Lower leg skin (tissue), 4 donors: ENCODE measurements at regions not wholly inside any gene's neighbourhood (a gene's known extent, or its start where the extent isn't known, plus 50 kb on each side); places are given as distances from the start of the nearest gene placed in this dataset.

ENCODE experiments used
- DNase-seq, 2 donors: peaks; one replicate each; pipeline ENCODE4 v3.0.0-alpha.2; 2019; ENCODE audit warnings: low spot score in 2 of 2
- H3K4me3 ChIP-seq: fragments of 200-600 bp; sonication (generic); 2 replicates; pipeline ENCODE4 v1.5.1; 2017; ENCODE audit warnings: mild to moderate bottlenecking, low read depth; ENCODE audit not compliant: poor library complexity, severe bottlenecking
- POLR2A ChIP-seq, 2 donors: fragments of 450-650 bp; IDR thresholded peaks; one replicate each; pipeline ENCODE4 v1.6.1; 2016 to 2017; ENCODE audit warnings: antibody characterized with exemption in 2 of 2, mild to moderate bottlenecking in 1 of 2, moderate library complexity in 1 of 2
- WGBS, 2 donors: methylation state at CpG; one replicate each; pipeline ENCODE4 v1.1.5; 2018; 5-methylcytosine and 5-hydroxymethylcytosine counted together
- intact Hi-C: fragments of 100-400 bp; cut with DNase I; formaldehyde crosslinking; loops from one replicate; pipeline ENCODE4 v1.15.0; 2023; ENCODE audit warnings: low total_unique reads
- TF ChIP-seq, protein P1 (sequence below), 3 donors: fragments of 450-650 bp; IDR thresholded peaks; one replicate each; pipeline ENCODE4 v1.5.1; 2016; ENCODE audit warnings: antibody characterized with exemption in 3 of 3, mild to moderate bottlenecking in 3 of 3, moderate library complexity in 2 of 3

DNA sequence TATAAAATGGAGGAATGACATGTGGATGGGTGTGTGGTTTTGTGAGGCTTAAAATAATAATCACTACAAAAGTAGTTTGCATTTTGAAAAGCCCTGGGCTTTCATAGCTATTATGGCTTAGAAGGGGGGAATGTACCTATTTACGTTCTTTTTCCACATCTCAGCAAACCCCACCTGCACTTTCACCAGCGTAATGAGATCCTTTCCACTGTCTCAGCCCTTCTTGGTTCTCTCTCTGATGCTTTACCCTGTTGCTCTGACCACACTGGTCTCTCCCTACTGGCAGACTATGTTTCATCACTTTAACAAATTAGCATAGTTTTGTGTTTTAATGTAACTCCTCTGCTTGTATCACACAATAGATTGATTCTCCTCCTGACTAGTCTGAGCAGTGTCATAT is 234.6 kb downstream of the DMRT2 start:
- WGBS, 2 donors: 87 to 89% methylated on average over 2 of the region's 2 CpGs
- DNase-seq: no peak
- TF ChIP-seq, protein P1, sequence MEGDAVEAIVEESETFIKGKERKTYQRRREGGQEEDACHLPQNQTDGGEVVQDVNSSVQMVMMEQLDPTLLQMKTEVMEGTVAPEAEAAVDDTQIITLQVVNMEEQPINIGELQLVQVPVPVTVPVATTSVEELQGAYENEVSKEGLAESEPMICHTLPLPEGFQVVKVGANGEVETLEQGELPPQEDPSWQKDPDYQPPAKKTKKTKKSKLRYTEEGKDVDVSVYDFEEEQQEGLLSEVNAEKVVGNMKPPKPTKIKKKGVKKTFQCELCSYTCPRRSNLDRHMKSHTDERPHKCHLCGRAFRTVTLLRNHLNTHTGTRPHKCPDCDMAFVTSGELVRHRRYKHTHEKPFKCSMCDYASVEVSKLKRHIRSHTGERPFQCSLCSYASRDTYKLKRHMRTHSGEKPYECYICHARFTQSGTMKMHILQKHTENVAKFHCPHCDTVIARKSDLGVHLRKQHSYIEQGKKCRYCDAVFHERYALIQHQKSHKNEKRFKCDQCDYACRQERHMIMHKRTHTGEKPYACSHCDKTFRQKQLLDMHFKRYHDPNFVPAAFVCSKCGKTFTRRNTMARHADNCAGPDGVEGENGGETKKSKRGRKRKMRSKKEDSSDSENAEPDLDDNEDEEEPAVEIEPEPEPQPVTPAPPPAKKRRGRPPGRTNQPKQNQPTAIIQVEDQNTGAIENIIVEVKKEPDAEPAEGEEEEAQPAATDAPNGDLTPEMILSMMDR (IDR thresholded peaks at IDR 0.05): no peak
- TF ChIP-seq POLR2A (IDR thresholded peaks at IDR 0.05): no peak
- no peak overlapping the region for H3K4me3 ChIP-seq
- intact Hi-C loops: no loop called here

DNA sequence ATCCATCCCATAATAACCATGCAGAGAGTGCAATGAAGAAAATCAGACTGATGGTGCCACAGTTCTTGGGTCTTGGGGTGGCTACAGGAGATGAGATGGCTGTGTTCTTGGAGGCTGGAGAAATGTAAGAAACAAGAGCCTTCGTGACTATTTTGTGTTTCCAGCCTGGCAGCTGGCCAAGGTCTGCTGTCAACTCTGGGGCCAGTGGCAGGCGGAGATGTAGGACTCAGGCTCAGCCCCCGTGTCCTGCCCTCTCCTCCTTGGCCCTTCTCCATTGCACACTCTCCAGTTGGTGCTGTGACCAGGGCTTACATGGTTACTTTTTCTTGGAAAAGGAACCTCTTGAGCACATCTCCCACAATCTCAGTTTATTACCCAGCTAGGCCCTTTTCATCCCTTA is 235.4 kb downstream of the DMRT2 start:
- intact Hi-C loops: no loop called here
- TF ChIP-seq, protein P1 (IDR thresholded peaks at IDR 0.05): no peak
- TF ChIP-seq POLR2A (IDR thresholded peaks at IDR 0.05): no peak
- DNase-seq: no peak
- 25 to 43% methylated on average over 3 of the region's 3 CpGs for WGBS, 2 donors
- H3K4me3 ChIP-seq: no peak overlapping the region

DNA sequence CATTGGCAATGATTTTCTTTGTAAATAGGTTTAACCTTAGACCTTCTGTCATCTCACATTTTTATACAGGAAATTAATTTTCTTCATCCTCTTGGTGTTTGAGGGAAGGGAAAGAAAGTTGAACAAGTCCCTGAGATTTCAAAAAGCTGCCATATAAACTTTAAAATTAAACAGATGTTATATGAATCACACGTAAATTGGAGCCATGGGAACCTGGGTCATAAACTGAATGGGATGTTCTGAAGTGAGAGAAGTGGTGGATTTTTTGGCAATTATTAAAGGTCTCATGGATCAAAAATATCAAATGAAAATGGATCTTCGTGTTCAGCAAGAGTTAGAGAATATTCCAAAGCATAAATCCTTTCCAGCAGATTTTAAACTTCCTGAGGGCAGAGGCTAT is 242.2 kb downstream of the DMRT2 start:
- no peak overlapping the region for H3K4me3 ChIP-seq
- TF ChIP-seq POLR2A (IDR thresholded peaks at IDR 0.05): no peak
- TF ChIP-seq, protein P1 (IDR thresholded peaks at IDR 0.05): no peak
- DNase-seq: no peak
- intact Hi-C loops: no loop called here
- WGBS, 2 donors: 41 to 49% methylated on average over 2 of the region's 2 CpGs

DNA sequence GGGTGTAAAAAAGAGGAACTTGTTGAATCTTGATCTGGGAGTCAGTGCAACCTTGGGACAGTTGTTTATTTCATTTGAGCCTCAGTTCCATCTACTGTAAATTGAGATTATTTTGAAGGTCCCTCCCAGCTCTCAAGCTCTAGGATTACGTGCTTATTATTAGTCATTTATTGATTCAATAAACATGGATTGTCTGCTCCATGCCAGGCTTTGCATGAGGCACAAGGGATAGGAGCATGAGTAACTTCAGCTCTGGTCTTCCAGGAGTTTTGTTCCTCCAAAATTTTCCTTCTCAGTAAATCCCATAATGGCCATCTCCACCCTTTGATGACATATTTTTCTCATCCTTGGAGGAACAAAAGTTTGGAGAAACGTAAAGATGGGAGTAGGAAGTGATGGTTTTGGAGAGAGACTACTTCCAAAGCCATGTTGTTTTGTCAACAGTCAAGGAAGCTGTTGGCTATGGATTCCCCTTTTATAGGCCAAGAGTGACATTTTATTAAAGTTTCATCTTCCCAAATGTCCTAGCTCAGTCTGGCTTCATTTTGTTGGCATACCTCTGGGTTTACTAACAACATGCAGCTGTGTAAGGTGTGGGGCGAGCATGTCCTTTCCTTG is 244.6 kb downstream of the DMRT2 start:
- WGBS, 2 donors: 39 to 55% methylated on average over 3 of the region's 3 CpGs
- intact Hi-C loops: no loop called here
- TF ChIP-seq POLR2A (IDR thresholded peaks at IDR 0.05): no peak
- TF ChIP-seq, protein P1 (IDR thresholded peaks at IDR 0.05): no peak

DNA sequence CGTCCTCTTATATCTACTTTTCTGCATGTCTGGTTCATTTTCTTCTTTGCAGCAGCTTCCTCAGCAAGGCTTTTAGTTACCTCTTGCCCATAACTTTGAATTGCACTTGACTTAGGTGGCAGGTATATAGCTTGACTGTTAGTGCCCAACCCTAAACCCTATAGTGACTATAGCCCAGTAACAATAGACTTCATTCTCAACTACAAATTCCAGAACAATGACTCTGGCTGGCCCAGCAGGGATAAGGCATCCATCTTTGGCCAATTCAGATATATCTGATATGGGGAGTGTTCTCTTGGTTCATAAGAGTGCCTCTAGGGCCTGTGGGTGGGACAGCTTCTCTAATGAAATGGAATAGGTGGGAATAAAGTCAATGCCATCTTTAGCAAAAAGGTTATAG is 246.2 kb downstream of the DMRT2 start:
- no peak for DNase-seq
- TF ChIP-seq, protein P1 (IDR thresholded peaks at IDR 0.05): no peak
- TF ChIP-seq POLR2A (IDR thresholded peaks at IDR 0.05): no peak
- intact Hi-C loops: no loop called here
- WGBS, 2 donors: 80 to 86% methylated on average over 1 of the region's 1 CpG
- H3K4me3 ChIP-seq: no peak overlapping the region

More for the DNA sequence above, 244.6 kb downstream of the DMRT2 start:
- H3K4me3 ChIP-seq: no peak overlapping the region
- DNase-seq: no peak

DNA sequence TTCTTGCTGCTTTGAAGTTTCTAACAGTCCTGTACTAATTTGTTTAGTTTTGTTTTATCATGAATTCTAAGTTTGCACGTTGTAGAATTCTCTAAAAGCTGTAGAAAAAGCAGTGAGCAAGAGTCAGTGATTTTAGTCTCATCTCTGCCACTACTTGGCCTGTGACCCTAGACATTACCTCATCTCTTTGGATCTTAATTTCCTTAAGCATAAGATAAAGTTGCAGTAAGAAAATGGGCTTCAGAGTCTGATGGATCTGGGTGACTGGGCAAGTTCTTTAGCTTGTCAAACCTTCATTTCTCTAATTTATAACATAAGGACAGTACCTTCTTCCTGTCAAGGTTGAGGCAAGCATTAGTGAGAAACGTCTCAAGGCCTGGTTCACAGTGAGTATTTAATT is 247.9 kb downstream of the DMRT2 start:
- intact Hi-C loops: no loop called here
- DNase-seq: no peak
- TF ChIP-seq POLR2A (IDR thresholded peaks at IDR 0.05): no peak
- TF ChIP-seq, protein P1 (IDR thresholded peaks at IDR 0.05): no peak
- no peak overlapping the region for H3K4me3 ChIP-seq
- 31 to 42% methylated on average over 2 of the region's 2 CpGs for WGBS, 2 donors
